K562 (cell line): ENCODE measurements at regions not wholly inside any gene's neighbourhood (a gene's known extent, or its start where the extent isn't known, plus 50 kb on each side); places are given as distances from the start of the nearest gene placed in this dataset.

Experiments used
- ATAC-seq: fragments of 200-7000 bp; cut with Tn5 transposase; 3 replicates; pipeline ENCODE4 v1.9.1; 2020; ENCODE audit warnings: moderate library complexity
- BruUV-seq: library from RNA; stranded (reverse); fragments of 400-500 nt; replicated peaks from 2 replicates; lab custom pipeline; 2021; lab: Mats Ljungman, UMichigan
- CTCF ChIA-PET: fragments of 300-600 bp; formaldehyde crosslinking; extraction: SDS; loops from one replicate; lab custom pipeline; 2021; ENCODE audit warnings: low intra/inter-chr PET ratio; lab: Yijun Ruan, JAX
- POLR2A ChIA-PET: fragments of 300-600, 350-650 bp; sonication (Branson Sonifier 250); formaldehyde crosslinking; extraction: SDS; loops from one replicate; lab custom pipeline; 2021; ENCODE audit warnings: antibody characterized with exemption, inconsistent platforms; lab: Yijun Ruan, JAX
- DNase-seq, 4 experiments: peaks; one replicate each; pipeline versions ENCODE4 v3.0.0 to v3.0.0-alpha.2; 2011 to 2018; ENCODE audit warnings: low spot score in 3 of 4, mixed read lengths in 3 of 4; ENCODE audit errors: extremely low read depth in 1 of 4
- FAIRE-seq: peaks from 2 replicates; lab custom pipeline; 2011; peaks lifted over from hg19 to GRCh38; lab: Jason Lieb, UNC
- H2AFZ ChIP-seq: 2 replicates; pipeline ENCODE4 v1.6.0; 2011; ENCODE audit warnings: low read depth, low read length, control low read depth, inconsistent platforms
- H3K27ac ChIP-seq: fragments of 200-600 bp; 3 replicates; pipeline ENCODE4 v1.8.0; 2011; ENCODE audit warnings: low read depth, mild to moderate bottlenecking, control low read depth, inconsistent platforms, low read length, moderate library complexity, mixed read lengths; ENCODE audit errors: extremely low read depth
- H3K27me3 ChIP-seq, 2 experiments: fragments of 300-600 bp in 1 of 2; 2 replicates in 1 of 2; 3 replicates in 1 of 2; pipeline versions ENCODE4 v1.6.0 to v1.8.0; 2011; ENCODE audit warnings: inconsistent platforms in 2 of 2, low read length in 2 of 2, mild to moderate bottlenecking in 1 of 2, mixed read lengths in 1 of 2, moderate library complexity in 1 of 2; ENCODE audit not compliant: control insufficient read depth in 2 of 2, insufficient read depth in 2 of 2
- H3K36me3 ChIP-seq: fragments of 300-600 bp; 3 replicates; pipeline ENCODE4 v1.8.0; 2011; ENCODE audit warnings: mild to moderate bottlenecking, low read length, inconsistent platforms; ENCODE audit not compliant: control insufficient read depth, insufficient read depth
- H3K4me1 ChIP-seq, 2 experiments: fragments of 200-600 bp in 1 of 2; replicated peaks in 1 of 2; 2 replicates in 1 of 2; 3 replicates in 1 of 2; pipeline versions ENCODE4 v1.5.1 to v1.8.0; 2011; ENCODE audit warnings: inconsistent platforms in 2 of 2, low read length in 2 of 2, mild to moderate bottlenecking in 1 of 2, mixed read lengths in 1 of 2, moderate library complexity in 1 of 2; ENCODE audit not compliant: control insufficient read depth in 2 of 2, insufficient read depth in 2 of 2
- H3K4me2 ChIP-seq: 2 replicates; pipeline ENCODE4 v1.6.1; 2011; ENCODE audit warnings: low read length, control low read depth, inconsistent platforms, mixed read lengths; ENCODE audit not compliant: insufficient read depth
- H3K4me3 ChIP-seq: fragments of 200-600 bp; sonication (generic), shearing (Covaris generic); 2 replicates; pipeline ENCODE4 v1.5.1; 2016; ENCODE audit warnings: control low read depth, inconsistent platforms
- H3K79me2 ChIP-seq: fragments of 200-600 bp; 3 replicates; pipeline ENCODE4 v1.8.0; 2011; ENCODE audit warnings: low read length, inconsistent platforms; ENCODE audit not compliant: control insufficient read depth, insufficient read depth
- H3K9ac ChIP-seq, 2 experiments: 2 replicates each; pipeline versions ENCODE4 v1.6.0 to v1.6.1; 2011; ENCODE audit warnings: low read depth in 2 of 2, low read length in 2 of 2, control low read depth in 1 of 2, inconsistent platforms in 1 of 2, mild to moderate bottlenecking in 1 of 2, mixed read lengths in 1 of 2; ENCODE audit not compliant: insufficient read depth in 1 of 2
- H3K9me1 ChIP-seq: one replicate; pipeline ENCODE4 v1.6.0; 2011; ENCODE audit warnings: inconsistent platforms, mild to moderate bottlenecking, low read length, moderate library complexity; ENCODE audit not compliant: control insufficient read depth, insufficient read depth
- H3K9me3 ChIP-seq: replicated peaks from 2 replicates; pipeline ENCODE4 v1.5.1; 2011; ENCODE audit warnings: low read depth, low read length, inconsistent platforms; ENCODE audit not compliant: control insufficient read depth, insufficient read depth
- H4K20me1 ChIP-seq: replicated peaks from 2 replicates; pipeline ENCODE4 v1.6.1; 2011; ENCODE audit warnings: low read length, inconsistent platforms, mixed read lengths; ENCODE audit not compliant: control insufficient read depth, insufficient read depth
- ARID1B ChIP-seq: fragments of 450-650 bp; IDR thresholded peaks from 2 replicates; pipeline ENCODE4 v1.6.1; 2016; ENCODE audit warnings: antibody characterized with exemption, mild to moderate bottlenecking, inconsistent platforms
- BCL6 ChIP-seq: fragments of 250-450 bp; sonication (Bioruptor Pico); IDR thresholded peaks from 2 replicates; pipeline ENCODE4 v1.4.0; 2020
- BCLAF1 ChIP-seq, 2 experiments: fragments of 450-650 bp in 1 of 2; IDR thresholded peaks; 2 replicates each; pipeline ENCODE4 v1.6.1; 2011 to 2017; ENCODE audit warnings: low read depth in 2 of 2, antibody characterized with exemption in 1 of 2, borderline replicate concordance in 1 of 2, low read length in 1 of 2, mild to moderate bottlenecking in 1 of 2, mixed read lengths in 1 of 2; ENCODE audit not compliant: control insufficient read depth in 1 of 2
- CBX3 ChIP-seq, 2 experiments: IDR thresholded peaks; 1 replicate in 1 of 2; 2 replicates in 1 of 2; pipeline ENCODE4 v1.6.1; 2012; ENCODE audit warnings: inconsistent platforms in 2 of 2, low read length in 2 of 2, borderline replicate concordance in 1 of 2, control low read depth in 1 of 2
- EHMT2 ChIP-seq: fragments of 450-650 bp; IDR thresholded peaks from 2 replicates; pipeline ENCODE4 v1.6.1; 2018; ENCODE audit warnings: antibody characterized with exemption
- GTF2B ChIP-seq: IDR thresholded peaks from 2 replicates; pipeline ENCODE4 v1.6.1; 2011; ENCODE audit not compliant: insufficient read length; ENCODE audit errors: extremely low read depth
- HCFC1 ChIP-seq: IDR thresholded peaks from 2 replicates; pipeline ENCODE4 v1.6.1; 2012; ENCODE audit warnings: low read depth, low read length, improper control_type of control experiment
- KLF16 ChIP-seq: IDR thresholded peaks from 2 replicates; pipeline ENCODE4 v1.6.1; 2016; ENCODE audit warnings: antibody characterized with exemption
- MTA1 ChIP-seq: fragments of 450-650 bp; IDR thresholded peaks from 2 replicates; pipeline ENCODE4 v1.6.1; 2017; ENCODE audit warnings: borderline replicate concordance
- NEUROD1 ChIP-seq: fragments of 150-350 bp; IDR thresholded peaks from 2 replicates; pipeline ENCODE4 v1.6.1; 2014; ENCODE audit warnings: borderline replicate concordance, low read length, low read depth; ENCODE audit not compliant: partially characterized antibody
- NRF1 ChIP-seq, 2 experiments: fragments of 450-650 bp; IDR thresholded peaks in 1 of 2; conservative IDR thresholded peaks in 1 of 2; 2 replicates each; pipeline ENCODE4 v1.6.1; 2014; ENCODE audit warnings: mild to moderate bottlenecking in 2 of 2
- PRMT5 ChIP-seq: sonication (generic); formaldehyde crosslinking; IDR thresholded peaks from 2 replicates; pipeline ENCODE4 v1.5.0; 2020; ENCODE audit warnings: missing genetic modification reagents
- RBFOX2 ChIP-seq: fragments of 200-400 bp; formaldehyde crosslinking; IDR thresholded peaks from 2 replicates; pipeline ENCODE4 v1.6.1; 2017; ENCODE audit warnings: low read depth, mild to moderate bottlenecking, low read length, moderate library complexity
- ZNF24 ChIP-seq: fragments of 450-650 bp; IDR thresholded peaks from 2 replicates; pipeline ENCODE4 v1.6.1; 2016
- ZNF408 ChIP-seq: fragments of 250-450 bp; sonication (Bioruptor Pico); IDR thresholded peaks from 2 replicates; pipeline ENCODE4 v1.4.0; 2020; ENCODE audit warnings: low read depth, mild to moderate bottlenecking, moderate library complexity
- WGBS: fragments of 100-300 bp; shearing (Covaris generic); methylation state at CpG from one replicate; pipeline ENCODE4 v1.1.6; 2016; ENCODE audit warnings: low coverage, mixed read lengths; ENCODE audit not compliant: insufficient coverage; ENCODE audit errors: missing lambda C conversion rate; 5-methylcytosine and 5-hydroxymethylcytosine counted together
- in situ Hi-C: fragments of 300-500 bp; cut with MboI; formaldehyde crosslinking; loops from 4 replicates; pipeline ENCODE4 v1.15.0; 2018; ENCODE audit warnings: inconsistent platforms, mixed read lengths
- intact Hi-C: fragments of 100-400 bp; cut with micrococcal nuclease; formaldehyde crosslinking; loops from 2 replicates; pipeline ENCODE4 v1.14.2; 2022
- TF ChIP-seq, protein P1 (sequence below): fragments of 250-450 bp; sonication (Bioruptor Pico); IDR thresholded peaks from 2 replicates; pipeline ENCODE4 v1.8.0; 2022; ENCODE audit warnings: inconsistent platforms, mild to moderate bottlenecking, moderate library complexity, borderline replicate concordance
- TF ChIP-seq, protein P2 (sequence below): fragments of 200-800 bp; sonication (Bioruptor generic); IDR thresholded peaks from 2 replicates; pipeline ENCODE4 v1.6.1; 2017; ENCODE audit warnings: missing genetic modification characterization, missing compliant biosample characterization

GRCh38 chr21:43324596-43324995 lies 102.3 kb downstream of the SIK1 start:
- H3K27ac ChIP-seq, result no peak overlapping the region
- in situ Hi-C loops (no loop called here), intact Hi-C loops (no loop called here)
- FAIRE-seq (no peak), DNase-seq (no peak), ATAC-seq (no peak)
- H4K20me1 ChIP-seq, result peaks cover 24% of the 10 kb centered on the region; the same call in 1 of the 2 replicates
- H3K4me3 ChIP-seq, result no peak overlapping the region
- H3K36me3 ChIP-seq, result no peaks in the 10 kb centered on the region
- H2AFZ ChIP-seq, result no peak overlapping the region
- no peaks in the 10 kb centered on the region for H3K9me3 ChIP-seq
- BruUV-seq, result no TSS peak
- no peak overlapping the region for H3K4me2 ChIP-seq
- peaks cover 51 to 81% of the 10 kb centered on the region in 2 experiments; a peak in 4 of 5 replicates for H3K27me3 ChIP-seq
- WGBS, result 1% methylated on average over 14 of the region's 14 CpGs
- no peaks in the 10 kb centered on the region for H3K79me2 ChIP-seq
- ChIA-PET CTCF (no interaction called here), POLR2A (no interaction called here)
- TF ChIP-seq BCL6 (CRISPR knock-in tag), result no peak
- no peak for TF ChIP-seq PRMT5 (CRISPR knock-in tag)
- no peak for TF ChIP-seq KLF16
- no peak for TF ChIP-seq NRF1 (conservative IDR thresholded peaks at IDR 0.05 in 1 of 2, IDR thresholded peaks at IDR 0.05 in 1 of 2)
- no peak for TF ChIP-seq BCLAF1 (IDR thresholded peaks at IDR 0.05; ENCODE audit: borderline replicate concordance in 1 of 2, control insufficient read depth in 1 of 2, low read depth in 2 of 2, low read length in 1 of 2)
- TF ChIP-seq CBX3 (IDR thresholded peaks at IDR 0.05; ENCODE audit: borderline replicate concordance in 1 of 2, low read length in 2 of 2), result no peak
- TF ChIP-seq, protein P1, sequence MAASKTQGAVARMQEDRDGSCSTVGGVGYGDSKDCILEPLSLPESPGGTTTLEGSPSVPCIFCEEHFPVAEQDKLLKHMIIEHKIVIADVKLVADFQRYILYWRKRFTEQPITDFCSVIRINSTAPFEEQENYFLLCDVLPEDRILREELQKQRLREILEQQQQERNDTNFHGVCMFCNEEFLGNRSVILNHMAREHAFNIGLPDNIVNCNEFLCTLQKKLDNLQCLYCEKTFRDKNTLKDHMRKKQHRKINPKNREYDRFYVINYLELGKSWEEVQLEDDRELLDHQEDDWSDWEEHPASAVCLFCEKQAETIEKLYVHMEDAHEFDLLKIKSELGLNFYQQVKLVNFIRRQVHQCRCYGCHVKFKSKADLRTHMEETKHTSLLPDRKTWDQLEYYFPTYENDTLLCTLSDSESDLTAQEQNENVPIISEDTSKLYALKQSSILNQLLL (CRISPR knock-in tag), result no peak
- TF ChIP-seq MTA1, result no peak
- no peak for TF ChIP-seq ZNF408 (CRISPR knock-in tag)
- TF ChIP-seq ARID1B, result no peak
- TF ChIP-seq ZNF24, result no peak
- TF ChIP-seq, protein P2, sequence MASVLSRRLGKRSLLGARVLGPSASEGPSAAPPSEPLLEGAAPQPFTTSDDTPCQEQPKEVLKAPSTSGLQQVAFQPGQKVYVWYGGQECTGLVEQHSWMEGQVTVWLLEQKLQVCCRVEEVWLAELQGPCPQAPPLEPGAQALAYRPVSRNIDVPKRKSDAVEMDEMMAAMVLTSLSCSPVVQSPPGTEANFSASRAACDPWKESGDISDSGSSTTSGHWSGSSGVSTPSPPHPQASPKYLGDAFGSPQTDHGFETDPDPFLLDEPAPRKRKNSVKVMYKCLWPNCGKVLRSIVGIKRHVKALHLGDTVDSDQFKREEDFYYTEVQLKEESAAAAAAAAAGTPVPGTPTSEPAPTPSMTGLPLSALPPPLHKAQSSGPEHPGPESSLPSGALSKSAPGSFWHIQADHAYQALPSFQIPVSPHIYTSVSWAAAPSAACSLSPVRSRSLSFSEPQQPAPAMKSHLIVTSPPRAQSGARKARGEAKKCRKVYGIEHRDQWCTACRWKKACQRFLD, result no peak
- no peak for TF ChIP-seq HCFC1
- TF ChIP-seq NEUROD1, result no peak
- no peak for TF ChIP-seq EHMT2
- no peak for TF ChIP-seq RBFOX2
- TF ChIP-seq GTF2B, result no peak
- no peak overlapping the region for H3K9ac ChIP-seq
- H3K9me1 ChIP-seq, result no peaks in the 10 kb centered on the region
- peaks cover 0 to 24% of the 10 kb centered on the region in 2 experiments; a peak in 3 of 5 replicates for H3K4me1 ChIP-seq
